Caco-2 (cell line): ENCODE measurements at regions not wholly inside any gene's neighbourhood (a gene's known extent, or its start where the extent isn't known, plus 50 kb on each side); places are given as distances from the start of the nearest gene placed in this dataset.

Experiments
- BruUV-seq: library from RNA; stranded (reverse); fragments of 400-500 nt; replicated peaks from 2 replicates; lab custom pipeline; 2021; lab: Mats Ljungman, UMichigan
- CTCF ChIA-PET: fragments of 300-600 bp; sonication (Branson Sonifier 250); formaldehyde crosslinking; loops from one replicate; lab custom pipeline; 2022; ENCODE audit warnings: antibody characterized with exemption; lab: Charles Lee
- POLR2A ChIA-PET: fragments of 300-600 bp; sonication (Branson Sonifier 250); formaldehyde crosslinking; loops from one replicate; lab custom pipeline; 2022; ENCODE audit warnings: antibody characterized with exemption; lab: Charles Lee
- DNase-seq, 2 experiments: peaks; one replicate each; pipeline versions ENCODE4 v3.0.0 to v3.0.0-alpha.2; 2020 to 2022
- H3K27me3 ChIP-seq: replicated peaks from 2 replicates; pipeline ENCODE4 v1.6.0; 2011; ENCODE audit warnings: low read length; ENCODE audit not compliant: control insufficient read depth, insufficient read depth
- H3K36me3 ChIP-seq: 2 replicates; pipeline ENCODE4 v1.5.1; 2011; ENCODE audit warnings: low read length; ENCODE audit not compliant: control insufficient read depth, insufficient read depth
- H3K4me1 ChIP-seq: fragments of 250-450 bp; sonication (Bioruptor Pico); 2 replicates; pipeline ENCODE4 v1.5.1; 2020; ENCODE audit warnings: mild to moderate bottlenecking
- H3K4me3 ChIP-seq: 2 replicates; pipeline ENCODE4 v1.5.1; 2011; ENCODE audit warnings: low read depth, mild to moderate bottlenecking, control low read depth, low read length
- H3K9me3 ChIP-seq: fragments of 250-450 bp; sonication (Bioruptor Pico); 2 replicates; pipeline ENCODE4 v1.5.1; 2020; ENCODE audit warnings: mild to moderate bottlenecking, moderate library complexity
- H3K27ac Mint-ChIP-seq: one replicate; pipeline ENCODE4 v1.8.0; 2022; ENCODE audit warnings: mixed read lengths; ENCODE audit not compliant: unreplicated experiment
- H3K27me3 Mint-ChIP-seq: one replicate; pipeline ENCODE4 v1.8.0; 2022; ENCODE audit warnings: mixed read lengths; ENCODE audit not compliant: insufficient read depth, unreplicated experiment
- H3K36me3 Mint-ChIP-seq: one replicate; pipeline ENCODE4 v1.8.0; 2022; ENCODE audit warnings: mild to moderate bottlenecking, mixed read lengths; ENCODE audit not compliant: insufficient read depth, unreplicated experiment
- H3K4me1 Mint-ChIP-seq: one replicate; pipeline ENCODE4 v1.8.0; 2022; ENCODE audit warnings: low read depth, mixed read lengths; ENCODE audit not compliant: unreplicated experiment
- H3K4me3 Mint-ChIP-seq: one replicate; pipeline ENCODE4 v1.8.0; 2022; ENCODE audit warnings: mild to moderate bottlenecking, moderate library complexity, mixed read lengths; ENCODE audit not compliant: unreplicated experiment
- H3K9me3 Mint-ChIP-seq: one replicate; pipeline ENCODE4 v1.8.0; 2022; ENCODE audit warnings: mixed read lengths; ENCODE audit not compliant: unreplicated experiment
- intact Hi-C: fragments of 100-400 bp; cut with micrococcal nuclease; formaldehyde crosslinking; loops from one replicate; pipeline ENCODE4 v1.10.0; 2022; ENCODE audit not compliant: unreplicated experiment
- TF ChIP-seq, protein P1 (sequence below), 2 experiments: fragments of 200-600 bp in 1 of 2; IDR thresholded peaks; 1 replicate in 1 of 2; 2 replicates in 1 of 2; pipeline versions ENCODE4 v1.5.1 to v1.8.0; 2011 to 2022; ENCODE audit warnings: antibody characterized with exemption in 1 of 2, control low read depth in 1 of 2, inconsistent platforms in 1 of 2, low read depth in 1 of 2, low read length in 1 of 2, mild to moderate bottlenecking in 1 of 2, moderate library complexity in 1 of 2; ENCODE audit not compliant: insufficient read depth in 1 of 2, severe bottlenecking in 1 of 2, unreplicated experiment in 1 of 2

DNA sequence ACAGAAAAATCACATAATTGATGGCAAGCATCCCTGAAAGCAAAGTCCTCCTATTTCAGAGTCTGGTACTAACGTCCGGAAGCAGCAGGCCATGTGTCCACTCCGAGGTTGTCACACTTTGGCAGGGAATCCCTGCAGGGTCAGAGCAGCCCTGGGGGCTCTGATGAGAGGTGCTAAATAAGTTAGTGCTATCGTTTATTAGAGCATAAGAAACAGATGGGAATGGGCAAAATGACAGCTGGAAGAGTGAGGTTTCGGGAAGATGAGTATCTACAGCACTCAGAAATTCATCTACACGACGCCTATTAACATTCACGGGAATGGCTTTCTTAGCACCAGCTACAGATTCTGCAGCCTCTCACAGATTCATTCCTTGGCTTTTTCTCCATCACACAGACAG, 465.4 kb upstream of the PSMD7 start:
- CTCF ChIA-PET: no interaction called here
- Mint-ChIP-seq H3K27me3 (peaks cover 4% of the 10 kb centered on the region), H3K4me1 (no peaks in the 10 kb centered on the region), H3K9me3 (no peaks in the 10 kb centered on the region), H3K36me3 (no peaks in the 10 kb centered on the region), H3K4me3 (peak overlapping the region; percentile 70), H3K27ac (no peak overlapping the region)
- TF ChIP-seq, protein P1, sequence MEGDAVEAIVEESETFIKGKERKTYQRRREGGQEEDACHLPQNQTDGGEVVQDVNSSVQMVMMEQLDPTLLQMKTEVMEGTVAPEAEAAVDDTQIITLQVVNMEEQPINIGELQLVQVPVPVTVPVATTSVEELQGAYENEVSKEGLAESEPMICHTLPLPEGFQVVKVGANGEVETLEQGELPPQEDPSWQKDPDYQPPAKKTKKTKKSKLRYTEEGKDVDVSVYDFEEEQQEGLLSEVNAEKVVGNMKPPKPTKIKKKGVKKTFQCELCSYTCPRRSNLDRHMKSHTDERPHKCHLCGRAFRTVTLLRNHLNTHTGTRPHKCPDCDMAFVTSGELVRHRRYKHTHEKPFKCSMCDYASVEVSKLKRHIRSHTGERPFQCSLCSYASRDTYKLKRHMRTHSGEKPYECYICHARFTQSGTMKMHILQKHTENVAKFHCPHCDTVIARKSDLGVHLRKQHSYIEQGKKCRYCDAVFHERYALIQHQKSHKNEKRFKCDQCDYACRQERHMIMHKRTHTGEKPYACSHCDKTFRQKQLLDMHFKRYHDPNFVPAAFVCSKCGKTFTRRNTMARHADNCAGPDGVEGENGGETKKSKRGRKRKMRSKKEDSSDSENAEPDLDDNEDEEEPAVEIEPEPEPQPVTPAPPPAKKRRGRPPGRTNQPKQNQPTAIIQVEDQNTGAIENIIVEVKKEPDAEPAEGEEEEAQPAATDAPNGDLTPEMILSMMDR (IDR thresholded peaks at IDR 0.05; ENCODE audit: insufficient read depth in 1 of 2, low read depth in 1 of 2, low read length in 1 of 2, severe bottlenecking in 1 of 2, unreplicated experiment in 1 of 2): no peak
- Histone ChIP-seq H3K4me1 (no peaks in the 10 kb centered on the region), H3K4me3 (no peak overlapping the region), H3K36me3 (no peaks in the 10 kb centered on the region), H3K27me3 (no peaks in the 10 kb centered on the region), H3K9me3 (peaks cover 7% of the 10 kb centered on the region; the same call in 1 of the 2 replicates)
- DNase-seq: no peak
- intact Hi-C loops: no loop called here
- BruUV-seq: no TSS peak
- POLR2A ChIA-PET: no interaction called here

DNA sequence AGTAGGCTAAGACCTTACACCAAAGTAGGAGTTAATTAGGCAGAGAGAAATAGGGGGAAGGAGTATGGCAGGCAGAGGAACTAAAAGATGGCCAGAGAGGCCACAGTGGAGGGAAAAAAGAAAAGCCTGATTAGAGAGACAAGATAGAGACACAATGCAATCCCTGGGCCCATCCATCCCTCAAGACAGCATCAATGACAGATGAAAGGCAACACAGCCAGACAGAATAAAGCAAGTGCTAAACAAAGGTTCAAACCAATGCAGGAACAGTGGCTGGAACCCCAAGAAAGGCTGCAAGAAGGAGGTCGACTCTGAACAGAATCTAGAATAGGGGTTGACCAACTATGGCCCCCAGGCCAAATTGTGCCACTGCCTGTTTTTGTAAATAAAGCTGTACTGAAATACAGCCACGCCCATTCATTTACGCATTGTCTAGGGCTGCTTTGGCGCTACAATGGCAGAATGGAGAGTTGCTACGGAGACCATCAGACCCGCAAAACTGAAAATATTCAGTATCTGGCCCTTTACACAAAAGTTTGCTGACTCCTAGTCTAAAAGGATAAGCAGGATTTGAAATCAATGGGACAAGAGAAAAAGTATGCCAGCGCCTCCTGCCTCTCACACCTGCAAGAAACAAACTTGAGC, 473.3 kb upstream of the PSMD7 start:
- CTCF ChIA-PET: no interaction called here

DNA sequence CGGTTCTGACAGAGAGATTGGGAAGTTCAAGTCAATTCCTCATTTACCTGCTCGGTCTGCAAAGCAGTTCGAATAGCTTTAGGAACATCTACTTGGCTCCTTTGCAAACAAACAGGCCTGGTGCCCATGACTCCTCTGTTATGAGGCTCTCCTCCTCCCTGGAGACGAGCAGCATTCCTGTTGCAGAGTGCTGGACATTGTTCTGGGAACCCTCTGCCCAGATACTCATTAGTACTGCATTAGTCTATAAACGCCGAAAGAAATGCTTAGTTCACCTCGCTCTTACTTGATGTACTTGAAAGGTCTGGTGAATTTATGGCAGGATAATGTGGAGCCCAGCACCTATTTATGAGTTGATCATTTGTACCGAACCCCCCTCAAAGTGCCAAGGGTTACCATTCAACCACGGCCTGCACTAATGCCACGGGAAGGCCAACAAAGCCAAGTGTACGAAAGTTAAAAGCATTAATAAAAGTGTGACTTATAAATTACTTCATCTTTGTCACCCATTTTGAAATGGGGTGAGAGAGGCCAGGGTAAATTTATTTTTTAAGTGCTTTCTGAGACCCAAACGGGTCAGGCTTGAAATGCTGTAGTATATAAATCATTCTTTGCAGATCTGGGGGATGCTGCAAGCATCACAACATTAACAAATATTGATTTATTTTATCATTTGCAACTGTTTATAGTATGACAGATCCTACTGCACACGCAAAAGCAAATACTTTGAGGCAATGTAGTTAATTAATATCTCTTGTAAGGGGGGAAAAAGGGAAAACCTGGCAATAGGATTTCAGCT, 478.9 kb upstream of the PSMD7 start:
- no peak for DNase-seq
- H3K27me3 Mint-ChIP-seq: peaks cover 6% of the 10 kb centered on the region
- no peaks in the 10 kb centered on the region for H3K36me3 Mint-ChIP-seq
- Histone ChIP-seq H3K4me1 (no peaks in the 10 kb centered on the region), H3K4me3 (no peak overlapping the region), H3K36me3 (no peaks in the 10 kb centered on the region), H3K9me3 (no peaks in the 10 kb centered on the region; the same call in none of the 2 replicates), H3K27me3 (no peaks in the 10 kb centered on the region)
- H3K27ac Mint-ChIP-seq: no peak overlapping the region
- TF ChIP-seq, protein P1 (IDR thresholded peaks at IDR 0.05; ENCODE audit: insufficient read depth in 1 of 2, low read depth in 1 of 2, low read length in 1 of 2, severe bottlenecking in 1 of 2, unreplicated experiment in 1 of 2): no peak
- no TSS peak for BruUV-seq
- ChIA-PET CTCF (no interaction called here), POLR2A (interaction anchor here (0.6 kb wide), 1 partner anchor 19 kb away, joined by 3 read pairs; no protein-coding TSS in a partner anchor)
- intact Hi-C loops: no loop called here
- H3K9me3 Mint-ChIP-seq: no peaks in the 10 kb centered on the region
- H3K4me3 Mint-ChIP-seq: no peak overlapping the region
- no peaks in the 10 kb centered on the region for H3K4me1 Mint-ChIP-seq

More for the DNA sequence above, 473.3 kb upstream of the PSMD7 start:
- Mint-ChIP-seq H3K4me3 (no peak overlapping the region), H3K27me3 (peaks cover 2% of the 10 kb centered on the region), H3K36me3 (no peaks in the 10 kb centered on the region), H3K27ac (no peak overlapping the region), H3K9me3 (no peaks in the 10 kb centered on the region), H3K4me1 (no peaks in the 10 kb centered on the region)
- no peak overlapping the region for H3K4me3 ChIP-seq
- no peak for DNase-seq
- TF ChIP-seq, protein P1 (IDR thresholded peaks at IDR 0.05; ENCODE audit: insufficient read depth in 1 of 2, low read depth in 1 of 2, low read length in 1 of 2, severe bottlenecking in 1 of 2, unreplicated experiment in 1 of 2): no peak
- POLR2A ChIA-PET: no interaction called here
- H3K4me1 ChIP-seq: no peaks in the 10 kb centered on the region
- H3K9me3 ChIP-seq: no peaks in the 10 kb centered on the region; the same call in none of the 2 replicates
- no TSS peak for BruUV-seq
- no peaks in the 10 kb centered on the region for H3K36me3 ChIP-seq
- intact Hi-C loops: no loop called here
- no peaks in the 10 kb centered on the region for H3K27me3 ChIP-seq
